Osteoblast (primary cell): ENCODE measurements at regions not wholly inside any gene's neighbourhood (a gene's known extent, or its start where the extent isn't known, plus 50 kb on each side); places are given as distances from the start of the nearest gene placed in this dataset.

Experiments used
- DNase-seq: peaks from one replicate; pipeline ENCODE4 v3.0.0; 2011; ENCODE audit warnings: low spot score, mixed read lengths; ENCODE audit not compliant: insufficient read length; ENCODE audit errors: missing footprints
- H2AFZ ChIP-seq: 2 replicates; pipeline ENCODE4 v1.6.0; 2011; ENCODE audit warnings: mild to moderate bottlenecking, low read length
- H3K27ac ChIP-seq: 2 replicates; pipeline ENCODE4 v1.5.1; 2011; ENCODE audit warnings: mild to moderate bottlenecking, low read depth, low read length, moderate library complexity
- H3K27me3 ChIP-seq: 2 replicates; pipeline ENCODE4 v1.6.0; 2012; ENCODE audit warnings: mild to moderate bottlenecking, control low read depth, inconsistent platforms, low read length, moderate library complexity; ENCODE audit not compliant: insufficient read depth
- H3K36me3 ChIP-seq: 2 replicates; pipeline ENCODE4 v1.5.1; 2011; ENCODE audit warnings: mild to moderate bottlenecking, low read length, control low read depth, moderate library complexity; ENCODE audit not compliant: insufficient read depth
- H3K4me1 ChIP-seq: 2 replicates; pipeline ENCODE4 v1.5.1; 2011; ENCODE audit warnings: mild to moderate bottlenecking, low read length, control low read depth, moderate library complexity; ENCODE audit not compliant: insufficient read depth
- H3K4me2 ChIP-seq: 2 replicates; pipeline ENCODE4 v1.6.0; 2011; ENCODE audit warnings: mild to moderate bottlenecking, low read length; ENCODE audit not compliant: insufficient read depth
- H3K4me3 ChIP-seq: fragments of 200-600 bp; sonication (generic); 3 replicates; pipeline ENCODE4 v1.5.1; 2012; ENCODE audit warnings: mild to moderate bottlenecking, low read length, inconsistent platforms; ENCODE audit not compliant: insufficient read depth
- H3K79me2 ChIP-seq: 2 replicates; pipeline ENCODE4 v1.6.0; 2012; ENCODE audit warnings: mild to moderate bottlenecking, low read length, control low read depth, inconsistent platforms; ENCODE audit not compliant: insufficient read depth
- H3K9me3 ChIP-seq: 2 replicates; pipeline ENCODE4 v1.5.1; 2011; ENCODE audit warnings: low read depth, low read length, control low read depth
- H4K20me1 ChIP-seq: 2 replicates; pipeline ENCODE4 v1.6.0; 2012; ENCODE audit warnings: mild to moderate bottlenecking, low read length, control low read depth; ENCODE audit not compliant: insufficient read depth
- TF ChIP-seq, protein P1 (sequence below): IDR thresholded peaks from 2 replicates; pipeline ENCODE4 v1.5.1; 2011; ENCODE audit warnings: mild to moderate bottlenecking, low read depth, low read length, moderate library complexity; ENCODE audit errors: extremely low read depth

DNA sequence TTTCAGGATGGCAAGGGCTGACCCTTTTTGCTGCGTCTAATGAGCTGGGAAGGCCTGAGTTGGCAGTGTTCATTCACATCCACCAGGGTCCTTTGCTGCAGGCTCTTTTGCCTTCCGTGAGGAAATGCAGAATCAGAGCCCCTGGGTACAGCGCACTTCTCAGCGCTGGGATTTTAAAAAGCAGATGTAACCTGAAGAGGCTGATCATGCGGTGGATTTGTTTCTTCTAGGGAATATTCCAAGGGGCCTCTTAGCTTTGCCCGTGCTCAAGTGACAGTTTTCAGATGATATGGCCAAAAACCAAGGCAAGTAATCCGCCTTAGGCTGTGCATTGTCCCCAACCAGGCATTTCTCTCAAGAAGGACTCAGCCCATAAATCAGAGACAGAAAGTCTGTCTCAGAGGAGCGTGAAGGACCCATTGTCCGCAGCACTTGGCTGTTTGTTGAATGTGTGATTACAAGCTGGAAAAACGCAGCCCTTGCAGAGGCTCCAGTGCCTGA, 237.6 kb downstream of the PTPRC start:
- TF ChIP-seq, protein P1, sequence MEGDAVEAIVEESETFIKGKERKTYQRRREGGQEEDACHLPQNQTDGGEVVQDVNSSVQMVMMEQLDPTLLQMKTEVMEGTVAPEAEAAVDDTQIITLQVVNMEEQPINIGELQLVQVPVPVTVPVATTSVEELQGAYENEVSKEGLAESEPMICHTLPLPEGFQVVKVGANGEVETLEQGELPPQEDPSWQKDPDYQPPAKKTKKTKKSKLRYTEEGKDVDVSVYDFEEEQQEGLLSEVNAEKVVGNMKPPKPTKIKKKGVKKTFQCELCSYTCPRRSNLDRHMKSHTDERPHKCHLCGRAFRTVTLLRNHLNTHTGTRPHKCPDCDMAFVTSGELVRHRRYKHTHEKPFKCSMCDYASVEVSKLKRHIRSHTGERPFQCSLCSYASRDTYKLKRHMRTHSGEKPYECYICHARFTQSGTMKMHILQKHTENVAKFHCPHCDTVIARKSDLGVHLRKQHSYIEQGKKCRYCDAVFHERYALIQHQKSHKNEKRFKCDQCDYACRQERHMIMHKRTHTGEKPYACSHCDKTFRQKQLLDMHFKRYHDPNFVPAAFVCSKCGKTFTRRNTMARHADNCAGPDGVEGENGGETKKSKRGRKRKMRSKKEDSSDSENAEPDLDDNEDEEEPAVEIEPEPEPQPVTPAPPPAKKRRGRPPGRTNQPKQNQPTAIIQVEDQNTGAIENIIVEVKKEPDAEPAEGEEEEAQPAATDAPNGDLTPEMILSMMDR = no peak
- H3K27ac ChIP-seq = no peak overlapping the region
- H3K4me3 ChIP-seq = no peak overlapping the region
- peaks cover 15% of the 10 kb centered on the region for H3K36me3 ChIP-seq
- peaks cover 8% of the 10 kb centered on the region for H4K20me1 ChIP-seq
- no peak overlapping the region for H2AFZ ChIP-seq
- no peak overlapping the region for H3K4me2 ChIP-seq
- H3K27me3 ChIP-seq = no peaks in the 10 kb centered on the region
- peaks cover 50% of the 10 kb centered on the region for H3K79me2 ChIP-seq
- peaks cover 15% of the 10 kb centered on the region for H3K4me1 ChIP-seq
- DNase-seq = no peak
- no peaks in the 10 kb centered on the region for H3K9me3 ChIP-seq

DNA sequence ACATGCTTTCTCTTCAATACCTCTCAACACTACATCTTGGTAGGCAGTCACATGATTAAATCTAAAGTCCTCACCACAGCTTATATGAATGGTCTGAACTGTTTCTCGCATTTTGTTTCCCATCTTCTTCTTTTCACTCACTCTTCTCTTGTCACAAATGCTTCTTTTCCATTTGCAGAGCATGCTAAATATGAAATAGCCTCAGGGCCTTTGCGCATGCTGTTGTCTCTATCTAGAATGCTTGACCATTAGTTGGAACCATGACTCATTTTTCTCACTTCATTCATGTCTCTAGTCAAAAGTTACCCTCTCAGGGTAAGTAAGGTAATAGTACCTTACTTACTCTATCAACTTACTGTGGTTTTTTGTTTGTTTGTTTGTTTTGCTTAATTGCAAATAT, 239.7 kb downstream of the PTPRC start:
- H3K79me2 ChIP-seq = peaks cover 53% of the 10 kb centered on the region
- peaks cover 17% of the 10 kb centered on the region for H3K4me1 ChIP-seq
- TF ChIP-seq, protein P1 = no peak
- no peak overlapping the region for H2AFZ ChIP-seq
- H3K9me3 ChIP-seq = no peaks in the 10 kb centered on the region
- H3K27ac ChIP-seq = no peak overlapping the region
- H3K36me3 ChIP-seq = peaks cover 15% of the 10 kb centered on the region
- no peak overlapping the region for H3K4me2 ChIP-seq
- DNase-seq = no peak
- no peaks in the 10 kb centered on the region for H3K27me3 ChIP-seq
- peaks cover 8% of the 10 kb centered on the region for H4K20me1 ChIP-seq
- H3K4me3 ChIP-seq = no peak overlapping the region

GRCh38 chr1:198879711-198880306, 241.0 kb downstream of the PTPRC start:
- Histone ChIP-seq H3K9me3 (no peaks in the 10 kb centered on the region), H3K36me3 (peaks cover 15% of the 10 kb centered on the region), H3K79me2 (peaks cover 56% of the 10 kb centered on the region), H3K27me3 (no peaks in the 10 kb centered on the region), H3K4me1 (peaks cover 17% of the 10 kb centered on the region), H4K20me1 (peaks cover 4% of the 10 kb centered on the region), H3K27ac (peak overlapping the region; percentile 72), H3K4me2 (no peak overlapping the region), H3K4me3 (no peak overlapping the region), H2AFZ (no peak overlapping the region)
- TF ChIP-seq, protein P1 = no peak
- no peak for DNase-seq

GRCh38 chr1:198880397-198880796, 241.6 kb downstream of the PTPRC start:
- H3K27me3 ChIP-seq = no peaks in the 10 kb centered on the region
- H2AFZ ChIP-seq = no peak overlapping the region
- peaks cover 17% of the 10 kb centered on the region for H3K4me1 ChIP-seq
- H3K4me2 ChIP-seq = no peak overlapping the region
- H4K20me1 ChIP-seq = peaks cover 4% of the 10 kb centered on the region
- no peak overlapping the region for H3K4me3 ChIP-seq
- H3K36me3 ChIP-seq = peaks cover 15% of the 10 kb centered on the region
- peak overlapping the region; percentile 87 for H3K27ac ChIP-seq
- TF ChIP-seq, protein P1 = no peak
- H3K79me2 ChIP-seq = peaks cover 55% of the 10 kb centered on the region
- H3K9me3 ChIP-seq = no peaks in the 10 kb centered on the region
- DNase-seq = no peak
